HG03139 (cell line): ENCODE measurements at regions not wholly inside any gene's neighbourhood (a gene's known extent, or its start where the extent isn't known, plus 50 kb on each side); places are given as distances from the start of the nearest gene placed in this dataset.

Experiments
- ATAC-seq: cut with Tn5 transposase; IDR thresholded peaks from one replicate; pipeline ENCODE4 v1.9.1; 2021; ENCODE audit not compliant: unreplicated experiment

GRCh38 chr9:99326112-99326916, 104.2 kb downstream of the SEC61B start:
- ATAC-seq = no peak

- no peak for ATAC-seq
These were observed 104.8 kb downstream of the SEC61B start for GRCh38 chr9:99326917-99327189.

GRCh38 chr9:99327667-99328066, 105.6 kb downstream of the SEC61B start:
- no peak for ATAC-seq

- no peak for ATAC-seq
These were observed 113.2 kb downstream of the SEC61B start for GRCh38 chr9:99335280-99335679.

- no peak for ATAC-seq
These were observed 113.9 kb downstream of the SEC61B start for GRCh38 chr9:99336005-99336404.

- no peak for ATAC-seq
These were observed 114.4 kb downstream of the SEC61B start for GRCh38 chr9:99336531-99336930.

- no peak for ATAC-seq
These were observed 118.2 kb downstream of the SEC61B start for GRCh38 chr9:99340281-99340680.

GRCh38 chr9:99341686-99342085, 119.6 kb downstream of the SEC61B start:
- no peak for ATAC-seq

- no peak for ATAC-seq
These were observed 123.4 kb downstream of the SEC61B start for GRCh38 chr9:99345451-99345850.

- ATAC-seq = no peak
These were observed 123.9 kb downstream of the SEC61B start for GRCh38 chr9:99345942-99346341.

- no peak for ATAC-seq
These were observed 125.5 kb downstream of the SEC61B start for GRCh38 chr9:99347568-99347967.

GRCh38 chr9:99348289-99348688, 126.2 kb downstream of the SEC61B start:
- ATAC-seq = no peak

- ATAC-seq = no peak
These were observed 127.8 kb downstream of the SEC61B start for GRCh38 chr9:99349870-99350269.

- ATAC-seq = no peak
These were observed 128.4 kb downstream of the SEC61B start for GRCh38 chr9:99350461-99350860.

- no peak for ATAC-seq
These were observed 129.6 kb downstream of the SEC61B start for GRCh38 chr9:99351647-99352046.

- ATAC-seq = no peak
These were observed 130.7 kb downstream of the SEC61B start for GRCh38 chr9:99352826-99353225.

GRCh38 chr9:99353408-99353807, 131.3 kb downstream of the SEC61B start:
- ATAC-seq = no peak

- ATAC-seq = no peak
These were observed 132.0 kb downstream of the SEC61B start for GRCh38 chr9:99354104-99354503.

- ATAC-seq = no peak
These were observed 134.5 kb downstream of the SEC61B start for GRCh38 chr9:99356512-99356971.

- ATAC-seq = no peak
These were observed 135.5 kb downstream of the SEC61B start for GRCh38 chr9:99357575-99357974.

- ATAC-seq = no peak
These were observed 136.6 kb downstream of the SEC61B start for GRCh38 chr9:99358668-99359067.

- no peak for ATAC-seq
These were observed 137.3 kb downstream of the SEC61B start for GRCh38 chr9:99359336-99359735.

- ATAC-seq = no peak
These were observed 137.9 kb downstream of the SEC61B start for GRCh38 chr9:99360026-99360425.
